ENCODE measurements at regions not wholly inside any gene's neighbourhood (a gene's known extent, or its start where the extent isn't known, plus 50 kb on each side); places are given as distances from the start of the nearest gene placed in this dataset.

- Histone ChIP-seq H3K36me3 (ENCODE audit: insufficient read depth) (no peaks in the 10 kb centered on the region), H3K79me2 (ENCODE audit: insufficient read depth, low read depth) (no peaks in the 10 kb centered on the region), H3K4me1 (ENCODE audit: low read depth, poor library complexity, severe bottlenecking) (peaks cover 14% of the 10 kb centered on the region), H3K4me3 (IDR thresholded peaks at IDR 0.05; ENCODE audit: insufficient read depth, low read depth, low read length) (no peak overlapping the region), H3K27me3 (ENCODE audit: insufficient read depth, low read depth) (no peaks in the 10 kb centered on the region), H3K9ac (no peak overlapping the region), H4K20me1 (ENCODE audit: insufficient read depth) (no peaks in the 10 kb centered on the region), H3K4me2 (no peak overlapping the region), H2AFZ (ENCODE audit: low read depth) (no peak overlapping the region), H3K27ac (no peak overlapping the region)
- TF ChIP-seq CTCF (conservative IDR thresholded peaks at IDR 0.05; ENCODE audit: low read depth, low read length) = no peak
Measured at GRCh38 chr1:87219141-87219540, 109.5 kb upstream of the LMO4 start.

- H3K79me2 ChIP-seq (ENCODE audit: insufficient read depth, low read depth) = no peaks in the 10 kb centered on the region
- no peak overlapping the region for H3K4me3 ChIP-seq (IDR thresholded peaks at IDR 0.05; ENCODE audit: insufficient read depth, low read depth, low read length)
- TF ChIP-seq CTCF (conservative IDR thresholded peaks at IDR 0.05; ENCODE audit: low read depth, low read length) = no peak
- H3K4me1 ChIP-seq (ENCODE audit: low read depth, poor library complexity, severe bottlenecking) = peaks cover 14% of the 10 kb centered on the region
- no peak overlapping the region for H3K27ac ChIP-seq
- H2AFZ ChIP-seq (ENCODE audit: low read depth) = no peak overlapping the region
- H3K4me2 ChIP-seq = no peak overlapping the region
- H3K9ac ChIP-seq = no peak overlapping the region
- no peaks in the 10 kb centered on the region for H4K20me1 ChIP-seq (ENCODE audit: insufficient read depth)
- H3K27me3 ChIP-seq (ENCODE audit: insufficient read depth, low read depth) = no peaks in the 10 kb centered on the region
- H3K36me3 ChIP-seq (ENCODE audit: insufficient read depth) = no peaks in the 10 kb centered on the region
Measured at GRCh38 chr1:87219626-87220025, 109.1 kb upstream of the LMO4 start.

- Histone ChIP-seq H2AFZ (ENCODE audit: low read depth) (no peak overlapping the region), H3K27me3 (ENCODE audit: insufficient read depth, low read depth) (no peaks in the 10 kb centered on the region), H3K79me2 (ENCODE audit: insufficient read depth, low read depth) (no peaks in the 10 kb centered on the region), H4K20me1 (ENCODE audit: insufficient read depth) (no peaks in the 10 kb centered on the region), H3K36me3 (ENCODE audit: insufficient read depth) (no peaks in the 10 kb centered on the region), H3K4me3 (IDR thresholded peaks at IDR 0.05; ENCODE audit: insufficient read depth, low read depth, low read length) (no peak overlapping the region), H3K27ac (no peak overlapping the region), H3K4me1 (ENCODE audit: low read depth, poor library complexity, severe bottlenecking) (peaks cover 14% of the 10 kb centered on the region), H3K4me2 (no peak overlapping the region), H3K9ac (no peak overlapping the region)
- TF ChIP-seq CTCF (conservative IDR thresholded peaks at IDR 0.05; ENCODE audit: low read depth, low read length) = no peak
Measured at GRCh38 chr1:87220993-87221392, 107.7 kb upstream of the LMO4 start.

GRCh38 chr1:87224201-87224600 is 104.5 kb upstream of the LMO4 start:
- H3K9ac ChIP-seq = no peak overlapping the region
- no peak overlapping the region for H2AFZ ChIP-seq (ENCODE audit: low read depth)
- H3K27me3 ChIP-seq (ENCODE audit: insufficient read depth, low read depth) = no peaks in the 10 kb centered on the region
- no peaks in the 10 kb centered on the region for H4K20me1 ChIP-seq (ENCODE audit: insufficient read depth)
- H3K4me1 ChIP-seq (ENCODE audit: low read depth, poor library complexity, severe bottlenecking) = peaks cover 8% of the 10 kb centered on the region
- H3K36me3 ChIP-seq (ENCODE audit: insufficient read depth) = no peaks in the 10 kb centered on the region
- no peaks in the 10 kb centered on the region for H3K79me2 ChIP-seq (ENCODE audit: insufficient read depth, low read depth)
- H3K4me2 ChIP-seq = no peak overlapping the region
- TF ChIP-seq CTCF (conservative IDR thresholded peaks at IDR 0.05; ENCODE audit: low read depth, low read length) = no peak
- H3K4me3 ChIP-seq (IDR thresholded peaks at IDR 0.05; ENCODE audit: insufficient read depth, low read depth, low read length) = no peak overlapping the region
- H3K27ac ChIP-seq = no peak overlapping the region

- no peaks in the 10 kb centered on the region for H3K4me1 ChIP-seq (ENCODE audit: low read depth, poor library complexity, severe bottlenecking)
- no peak for TF ChIP-seq CTCF (conservative IDR thresholded peaks at IDR 0.05; ENCODE audit: low read depth, low read length)
- H3K4me2 ChIP-seq = no peak overlapping the region
Measured at GRCh38 chr1:87225171-87225570, 103.5 kb upstream of the LMO4 start.

More at GRCh38 chr1:87225171-87225570, 103.5 kb upstream of the LMO4 start:
- H4K20me1 ChIP-seq (ENCODE audit: insufficient read depth) = no peaks in the 10 kb centered on the region
- H2AFZ ChIP-seq (ENCODE audit: low read depth) = no peak overlapping the region
- no peaks in the 10 kb centered on the region for H3K79me2 ChIP-seq (ENCODE audit: insufficient read depth, low read depth)
- H3K27ac ChIP-seq = no peak overlapping the region
- H3K36me3 ChIP-seq (ENCODE audit: insufficient read depth) = no peaks in the 10 kb centered on the region
- no peak overlapping the region for H3K4me3 ChIP-seq (IDR thresholded peaks at IDR 0.05; ENCODE audit: insufficient read depth, low read depth, low read length)
- no peak overlapping the region for H3K9ac ChIP-seq
- H3K27me3 ChIP-seq (ENCODE audit: insufficient read depth, low read depth) = no peaks in the 10 kb centered on the region
